KOPT-K1 (cell line): ENCODE measurements at regions not wholly inside any gene's neighbourhood (a gene's known extent, or its start where the extent isn't known, plus 50 kb on each side); places are given as distances from the start of the nearest gene placed in this dataset.

ENCODE experiments used
- H3K27ac ChIP-seq: fragments of 200-600 bp; sonication (generic); 2 replicates; pipeline ENCODE4 v1.5.1; 2016; ENCODE audit warnings: antibody characterized with exemption, mild to moderate bottlenecking, low read depth, low read length; ENCODE audit not compliant: poor library complexity, severe bottlenecking
- H3K36me3 ChIP-seq: fragments of 200-600 bp; sonication (generic); 2 replicates; pipeline ENCODE4 v1.5.1; 2017; ENCODE audit warnings: antibody characterized with exemption, mild to moderate bottlenecking, low read length, moderate library complexity; ENCODE audit not compliant: insufficient read depth
- H3K9me3 ChIP-seq: fragments of 200-600 bp; sonication (generic); 2 replicates; pipeline ENCODE4 v1.5.1; 2017; ENCODE audit warnings: antibody characterized with exemption, low read length, mild to moderate bottlenecking; ENCODE audit not compliant: insufficient read depth, poor library complexity, severe bottlenecking

DNA sequence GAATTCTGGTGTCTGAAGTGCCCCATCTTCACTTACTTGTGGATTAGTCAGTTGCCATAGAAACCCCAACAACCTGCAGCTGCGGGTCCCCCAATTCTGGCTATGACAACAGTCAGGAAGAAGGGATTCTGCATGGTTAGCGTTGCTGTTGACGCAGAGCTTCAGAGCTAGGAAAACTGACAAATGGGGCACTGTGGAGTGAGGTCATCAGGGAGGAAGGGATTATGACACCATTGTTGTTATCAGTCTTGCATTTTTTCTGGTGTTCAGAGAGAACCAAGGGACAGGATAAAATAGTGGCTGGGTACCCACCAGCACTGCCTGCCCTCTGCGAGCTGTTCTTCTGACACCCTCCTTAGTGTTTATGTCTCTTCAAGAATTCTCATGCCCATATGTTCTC, 367.7 kb upstream of the ARRDC4 start:
- H3K9me3 ChIP-seq, result no peaks in the 10 kb centered on the region
- H3K36me3 ChIP-seq, result no peaks in the 10 kb centered on the region
- no peak overlapping the region for H3K27ac ChIP-seq

DNA sequence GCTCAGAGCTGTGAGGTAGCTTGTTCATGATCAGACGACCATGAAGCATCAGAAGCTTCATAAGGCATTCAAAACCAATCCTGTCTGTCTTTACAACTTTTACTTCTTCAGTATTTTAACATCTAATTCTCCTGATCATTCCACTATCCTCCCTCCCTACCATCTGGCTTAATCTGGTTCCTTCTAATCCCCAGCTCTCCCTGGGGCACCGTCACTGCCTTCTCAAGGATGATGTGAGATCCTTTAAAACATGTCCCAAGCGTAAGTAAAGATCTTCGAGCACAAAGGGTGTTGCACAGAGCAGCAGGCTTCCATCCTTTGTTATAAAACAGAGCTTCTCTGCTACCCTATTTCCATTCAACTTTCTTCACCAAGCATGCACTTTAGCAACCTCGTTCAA, 362.7 kb upstream of the ARRDC4 start:
- Histone ChIP-seq H3K36me3 (no peaks in the 10 kb centered on the region), H3K27ac (no peak overlapping the region), H3K9me3 (no peaks in the 10 kb centered on the region)

- H3K27ac ChIP-seq, result no peak overlapping the region
These were observed 362.1 kb upstream of the ARRDC4 start for GRCh38 chr15:97598353-97598798.

DNA sequence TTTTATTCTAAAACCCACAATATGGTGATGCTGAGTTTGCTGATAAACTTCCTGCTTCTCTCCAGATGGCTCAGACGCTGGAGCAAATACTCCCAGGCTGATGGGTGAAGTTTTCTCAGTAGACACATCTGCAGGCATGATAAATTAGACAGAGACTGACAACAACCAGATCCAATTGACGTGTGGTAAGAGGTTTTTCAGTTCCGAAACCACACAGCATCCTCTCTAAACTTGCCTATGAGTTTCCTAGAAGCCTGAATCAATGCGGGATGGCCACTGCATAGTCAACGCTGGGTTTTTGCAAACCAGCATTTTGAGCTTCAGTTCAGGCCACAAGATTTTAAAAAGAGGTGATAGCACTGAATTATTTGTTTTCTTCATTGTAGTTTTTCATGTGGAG, 360.3 kb upstream of the ARRDC4 start:
- H3K27ac ChIP-seq, result no peak overlapping the region
- no peaks in the 10 kb centered on the region for H3K36me3 ChIP-seq
- no peaks in the 10 kb centered on the region for H3K9me3 ChIP-seq

More at GRCh38 chr15:97598353-97598798, 362.1 kb upstream of the ARRDC4 start:
- Histone ChIP-seq H3K9me3 (no peaks in the 10 kb centered on the region), H3K36me3 (no peaks in the 10 kb centered on the region)

DNA sequence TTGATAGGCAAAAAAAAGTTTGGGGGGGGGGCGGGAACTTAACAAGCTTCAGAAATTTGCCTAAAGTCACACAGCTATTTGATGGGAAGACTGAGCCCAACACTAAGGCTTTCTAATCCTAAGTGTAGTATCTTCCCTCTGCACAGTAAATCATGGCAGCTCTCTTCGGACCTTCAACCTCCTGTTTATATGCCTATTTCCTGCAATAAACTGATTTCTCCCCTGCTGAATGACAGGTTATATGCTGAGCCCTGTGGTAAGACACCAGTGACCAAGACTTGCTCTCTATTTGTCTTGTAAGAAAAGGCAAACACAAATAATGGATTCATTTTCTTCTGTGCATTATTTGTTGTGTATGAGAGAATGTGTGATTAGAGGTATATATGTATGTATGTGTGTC, 355.8 kb upstream of the ARRDC4 start:
- no peak overlapping the region for H3K27ac ChIP-seq
- no peaks in the 10 kb centered on the region for H3K36me3 ChIP-seq
- H3K9me3 ChIP-seq, result no peaks in the 10 kb centered on the region

GRCh38 chr15:97615114-97615513, 345.4 kb upstream of the ARRDC4 start:
- H3K9me3 ChIP-seq, result no peaks in the 10 kb centered on the region
- H3K27ac ChIP-seq, result no peak overlapping the region
- no peaks in the 10 kb centered on the region for H3K36me3 ChIP-seq

GRCh38 chr15:97623091-97623661, 337.3 kb upstream of the ARRDC4 start:
- H3K9me3 ChIP-seq, result no peaks in the 10 kb centered on the region
- no peaks in the 10 kb centered on the region for H3K36me3 ChIP-seq
- H3K27ac ChIP-seq, result no peak overlapping the region

DNA sequence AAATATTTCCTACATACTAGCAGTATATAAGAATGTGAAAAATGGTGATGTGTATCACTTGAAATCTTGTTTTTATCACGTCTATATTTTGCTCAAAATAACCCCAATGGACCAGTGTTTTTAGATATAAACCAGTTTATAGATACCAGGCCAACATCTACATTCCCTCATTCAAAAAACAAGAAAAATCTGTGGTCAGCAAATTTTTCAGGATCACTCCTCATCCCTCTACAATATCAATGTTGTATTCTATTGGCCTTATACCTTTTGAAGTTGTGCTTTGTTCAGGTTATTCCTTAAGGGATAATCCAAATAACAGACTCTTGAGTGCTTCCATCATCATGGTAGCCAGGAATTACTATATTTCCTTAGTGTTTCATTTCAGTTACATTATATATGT, 332.9 kb upstream of the ARRDC4 start:
- H3K36me3 ChIP-seq, result no peaks in the 10 kb centered on the region
- no peak overlapping the region for H3K27ac ChIP-seq
- no peaks in the 10 kb centered on the region for H3K9me3 ChIP-seq

GRCh38 chr15:97645758-97646157, 314.7 kb upstream of the ARRDC4 start:
- Histone ChIP-seq H3K36me3 (no peaks in the 10 kb centered on the region), H3K27ac (no peak overlapping the region), H3K9me3 (no peaks in the 10 kb centered on the region)

DNA sequence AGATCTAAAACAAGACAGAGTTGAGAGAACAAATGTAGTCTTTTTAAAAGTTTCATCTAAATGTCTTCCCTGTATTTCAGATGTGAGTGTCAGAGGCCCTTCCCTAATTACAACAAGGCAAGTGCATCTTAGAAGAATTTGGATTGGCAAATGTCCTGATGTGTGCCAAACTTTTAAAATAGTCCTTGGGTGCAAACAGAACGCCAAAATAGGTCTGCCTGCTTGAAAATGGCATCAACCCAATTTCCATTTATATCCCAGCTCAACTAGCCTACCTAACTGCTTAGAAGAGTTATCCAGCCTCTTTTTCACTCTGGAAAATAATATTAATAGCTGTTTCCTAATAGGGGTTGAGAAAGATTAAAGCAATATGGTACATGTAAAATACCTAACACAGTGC, 311.8 kb upstream of the ARRDC4 start:
- Histone ChIP-seq H3K36me3 (no peaks in the 10 kb centered on the region), H3K9me3 (no peaks in the 10 kb centered on the region), H3K27ac (no peak overlapping the region)

GRCh38 chr15:97652041-97652440, 308.5 kb upstream of the ARRDC4 start:
- Histone ChIP-seq H3K36me3 (no peaks in the 10 kb centered on the region), H3K9me3 (no peaks in the 10 kb centered on the region), H3K27ac (no peak overlapping the region)

GRCh38 chr15:97652700-97653167, 307.8 kb upstream of the ARRDC4 start:
- H3K9me3 ChIP-seq, result no peaks in the 10 kb centered on the region
- H3K36me3 ChIP-seq, result no peaks in the 10 kb centered on the region
- no peak overlapping the region for H3K27ac ChIP-seq

- Histone ChIP-seq H3K27ac (no peak overlapping the region), H3K9me3 (no peaks in the 10 kb centered on the region), H3K36me3 (no peaks in the 10 kb centered on the region)
These were observed 306.6 kb upstream of the ARRDC4 start for GRCh38 chr15:97653896-97654295.

DNA sequence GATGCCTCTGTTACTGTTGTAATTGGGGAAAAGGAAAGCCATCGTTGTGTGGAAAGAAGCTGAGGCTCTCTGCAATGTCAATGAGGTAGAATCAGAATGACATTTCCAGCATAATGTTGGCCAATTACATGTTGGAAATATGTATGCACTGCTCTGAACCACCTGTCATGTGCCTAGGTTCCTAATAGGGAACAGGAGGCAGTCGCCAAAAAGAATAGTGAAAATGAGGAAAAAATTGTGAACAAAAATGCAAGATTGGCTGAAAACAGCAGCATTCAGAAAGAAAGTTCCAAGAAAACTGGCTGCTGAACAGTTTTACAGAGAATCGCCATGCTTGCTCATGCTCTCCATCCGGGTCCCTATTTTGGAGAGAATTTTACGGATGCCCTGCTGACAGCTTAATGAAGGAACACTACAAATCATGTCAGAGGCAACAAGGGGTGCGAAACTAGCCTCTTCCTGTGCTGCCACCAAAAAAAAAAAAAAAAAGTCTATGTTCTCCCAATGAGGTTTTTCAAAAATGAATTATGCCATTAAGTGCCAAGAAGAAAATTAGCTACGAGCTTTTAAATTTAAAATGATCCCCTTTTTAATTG, 305.9 kb upstream of the ARRDC4 start:
- H3K9me3 ChIP-seq, result no peaks in the 10 kb centered on the region
- no peaks in the 10 kb centered on the region for H3K36me3 ChIP-seq
- H3K27ac ChIP-seq, result no peak overlapping the region

DNA sequence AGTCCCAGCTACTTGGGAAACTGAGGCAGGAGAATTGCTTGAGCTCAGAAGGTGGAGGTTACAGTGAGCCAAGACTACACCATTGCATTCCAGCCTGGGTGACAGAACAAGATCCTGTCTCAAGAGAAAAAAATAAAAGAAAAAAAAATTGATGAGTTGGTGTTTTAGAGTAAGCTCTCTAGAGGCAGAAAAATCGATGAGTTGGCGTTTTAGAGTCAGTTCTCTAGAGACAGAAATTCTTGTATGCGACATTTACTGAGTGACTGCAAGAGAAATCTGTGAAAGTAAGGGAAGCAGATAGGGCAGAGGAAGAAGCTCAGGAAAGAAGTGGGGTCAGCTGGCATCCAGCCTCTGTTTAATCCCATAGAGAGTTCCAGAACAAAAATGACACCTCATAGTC, 298.7 kb upstream of the ARRDC4 start:
- H3K36me3 ChIP-seq, result no peaks in the 10 kb centered on the region
- no peaks in the 10 kb centered on the region for H3K9me3 ChIP-seq
- no peak overlapping the region for H3K27ac ChIP-seq

- H3K9me3 ChIP-seq, result no peaks in the 10 kb centered on the region
- H3K27ac ChIP-seq, result no peak overlapping the region
- no peaks in the 10 kb centered on the region for H3K36me3 ChIP-seq
These were observed 287.9 kb upstream of the ARRDC4 start for GRCh38 chr15:97672586-97672985.
